RKO (cell line): ENCODE measurements at regions not wholly inside any gene's neighbourhood (a gene's known extent, or its start where the extent isn't known, plus 50 kb on each side); places are given as distances from the start of the nearest gene placed in this dataset.

Source experiments
- DNase-seq: peaks from one replicate; pipeline ENCODE4 v3.0.0-alpha.2; 2016; ENCODE audit warnings: low spot score

GRCh38 chr2:226079671-226080181, 680.2 kb downstream of the NYAP2 start:
- no peak for DNase-seq

DNA sequence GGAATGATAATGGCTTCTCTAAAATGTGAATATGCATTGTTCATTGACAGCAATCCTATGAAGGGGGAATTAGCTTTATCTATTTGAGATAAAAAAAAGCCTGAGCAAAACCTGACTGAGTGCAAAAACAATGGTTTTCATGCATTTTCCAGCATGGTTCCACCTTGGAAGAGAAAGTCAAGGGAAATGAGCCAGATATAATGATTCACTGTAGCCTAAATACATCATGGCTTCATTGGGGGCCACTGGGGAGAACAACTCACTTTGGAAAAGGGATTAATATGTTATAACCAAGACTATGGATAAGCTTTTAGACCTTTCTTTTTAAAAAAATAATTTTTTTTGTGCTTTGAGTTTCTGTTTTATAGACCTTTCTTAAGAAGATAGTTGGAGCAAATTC, 679.7 kb downstream of the NYAP2 start:
- no peak for DNase-seq

DNA sequence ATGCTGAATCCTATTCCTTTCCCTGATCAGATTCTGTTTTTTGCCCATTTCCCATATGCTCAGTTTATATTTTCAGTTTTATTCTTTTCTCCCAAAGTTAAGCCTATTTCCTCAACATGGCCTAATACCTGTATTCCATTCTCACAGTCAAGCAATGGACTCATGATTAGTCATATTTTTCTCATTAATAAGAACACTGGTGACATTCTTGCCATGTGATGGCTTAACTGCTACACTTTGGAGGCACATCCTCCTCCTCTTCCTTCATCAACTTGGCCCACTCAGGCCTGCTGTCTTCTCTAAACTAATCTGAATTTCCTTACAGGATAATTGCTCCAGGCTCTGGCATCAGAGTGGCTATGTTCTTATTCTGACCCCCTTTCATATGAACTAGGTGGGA, 679.2 kb downstream of the NYAP2 start:
- DNase-seq, result no peak

DNA sequence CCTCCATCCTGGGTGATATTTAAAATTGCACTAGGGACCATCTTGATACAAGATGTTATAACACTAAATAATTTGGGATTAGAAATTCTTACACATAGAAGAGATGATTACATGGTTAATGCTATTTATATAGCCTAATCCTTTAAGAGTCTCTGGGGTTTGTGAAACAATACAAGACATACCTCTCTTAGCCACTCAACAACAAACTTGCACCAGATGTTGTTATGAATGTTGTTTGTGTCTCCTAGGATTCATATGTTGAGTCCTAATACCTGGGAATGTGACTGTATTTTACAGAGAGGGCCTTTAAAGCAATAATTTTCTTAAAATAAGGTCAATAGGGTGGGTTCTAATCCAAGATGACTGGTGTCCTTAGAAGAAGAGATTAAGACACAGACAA, 678.3 kb downstream of the NYAP2 start:
- no peak for DNase-seq

- DNase-seq, result no peak
These were observed 677.5 kb downstream of the NYAP2 start for GRCh38 chr2:226077031-226077430.

DNA sequence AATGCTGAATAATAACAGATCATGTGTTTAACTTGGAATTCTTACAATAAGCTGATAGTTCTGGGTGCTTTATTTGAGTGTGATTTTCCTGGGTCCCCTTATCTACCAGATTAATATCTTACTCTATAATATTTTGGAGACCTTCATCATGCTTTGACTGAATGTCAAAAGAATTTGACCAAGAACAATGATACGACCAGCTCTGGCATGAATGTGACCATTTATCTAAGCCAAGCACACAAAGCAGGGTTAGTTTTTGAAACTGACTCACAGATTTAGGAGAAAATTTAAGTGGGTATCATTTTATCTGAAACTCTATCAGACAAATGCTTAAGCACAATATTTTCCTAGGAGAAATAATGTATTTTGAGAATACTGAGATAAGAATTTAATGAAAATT, 677.0 kb downstream of the NYAP2 start:
- no peak for DNase-seq

GRCh38 chr2:226074391-226074790, 674.9 kb downstream of the NYAP2 start:
- no peak for DNase-seq

GRCh38 chr2:226073496-226074160, 674.1 kb downstream of the NYAP2 start:
- no peak for DNase-seq

- no peak for DNase-seq
These were observed 667.4 kb downstream of the NYAP2 start for GRCh38 chr2:226066873-226067272.

DNA sequence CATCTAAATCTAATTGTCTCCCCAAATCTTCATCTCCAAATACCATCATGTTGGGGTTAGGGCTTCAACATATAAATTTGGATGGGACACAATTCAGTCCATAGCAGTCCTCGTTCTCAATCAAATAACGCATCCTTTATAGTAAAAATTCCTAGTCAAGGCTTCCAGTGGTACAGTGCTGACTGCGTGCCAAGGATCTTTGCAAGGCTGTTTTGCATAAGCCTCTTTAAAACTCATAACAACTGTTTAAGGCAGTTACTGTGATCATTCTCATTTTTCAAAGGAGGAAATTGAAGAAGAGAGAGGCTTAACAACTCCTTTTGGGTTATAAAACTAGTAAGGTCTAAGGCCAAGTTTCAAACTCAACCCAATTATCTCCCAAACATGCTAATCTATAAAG, 666.9 kb downstream of the NYAP2 start:
- no peak for DNase-seq

GRCh38 chr2:226064932-226065570, 665.5 kb downstream of the NYAP2 start:
- no peak for DNase-seq

DNA sequence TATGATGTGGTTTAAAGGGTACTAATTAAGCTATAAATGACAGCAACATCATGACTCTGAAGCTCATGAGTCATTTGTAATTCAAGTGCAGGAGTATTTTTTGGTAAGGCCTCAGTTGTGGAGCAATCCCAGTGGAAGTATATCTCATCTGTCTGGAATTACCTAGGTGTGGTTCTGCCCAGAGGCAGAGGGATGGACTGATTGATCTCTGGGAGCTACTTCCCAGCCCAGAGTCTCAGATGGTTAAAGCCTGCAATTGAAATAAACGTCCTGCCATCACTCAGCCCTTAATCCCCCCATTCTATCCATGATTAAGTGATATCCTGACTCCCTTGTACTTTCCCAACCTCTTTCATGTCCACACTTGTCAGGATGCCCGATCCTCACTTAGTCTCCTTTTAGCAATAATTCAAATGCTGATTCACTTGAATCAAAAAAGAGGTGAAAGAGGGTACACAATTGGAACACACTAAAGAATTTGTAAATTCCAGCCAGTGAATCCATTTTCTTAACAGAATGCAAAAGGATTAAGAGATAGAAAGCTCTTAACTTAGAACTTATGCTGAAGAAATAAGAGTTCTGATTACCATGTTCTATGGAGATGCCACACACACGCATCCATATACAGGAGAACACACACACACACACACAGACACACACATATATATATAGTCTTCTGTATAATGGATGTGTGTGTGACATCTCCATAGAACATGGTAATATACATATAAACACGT, 664.4 kb downstream of the NYAP2 start:
- no peak for DNase-seq

- no peak for DNase-seq
These were observed 660.6 kb downstream of the NYAP2 start for GRCh38 chr2:226059961-226060627.

DNA sequence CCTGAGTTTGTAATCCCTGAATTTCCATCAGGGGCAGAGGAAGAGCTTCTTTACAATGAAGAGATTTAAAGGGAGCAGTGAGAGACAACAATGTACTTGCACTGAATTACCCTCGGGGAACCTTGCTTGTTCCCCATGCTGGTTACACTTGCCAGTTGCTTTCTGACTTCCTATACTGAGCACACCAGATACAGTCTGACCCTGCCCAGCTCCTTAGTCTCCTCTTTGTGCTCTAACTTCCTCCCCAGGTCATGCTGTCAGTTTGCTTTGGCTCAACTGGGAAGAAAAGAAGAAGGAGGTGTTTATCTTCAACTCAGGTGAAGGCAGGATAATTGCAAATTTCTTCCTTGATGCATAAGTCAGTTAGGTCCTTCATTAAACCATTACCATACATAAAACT, 658.4 kb downstream of the NYAP2 start:
- no peak for DNase-seq

GRCh38 chr2:226057365-226057764, 657.9 kb downstream of the NYAP2 start:
- DNase-seq, result no peak

GRCh38 chr2:226052772-226053416, 653.4 kb downstream of the NYAP2 start:
- DNase-seq, result no peak

- DNase-seq, result no peak
These were observed 651.3 kb downstream of the NYAP2 start for GRCh38 chr2:226050822-226051221.

DNA sequence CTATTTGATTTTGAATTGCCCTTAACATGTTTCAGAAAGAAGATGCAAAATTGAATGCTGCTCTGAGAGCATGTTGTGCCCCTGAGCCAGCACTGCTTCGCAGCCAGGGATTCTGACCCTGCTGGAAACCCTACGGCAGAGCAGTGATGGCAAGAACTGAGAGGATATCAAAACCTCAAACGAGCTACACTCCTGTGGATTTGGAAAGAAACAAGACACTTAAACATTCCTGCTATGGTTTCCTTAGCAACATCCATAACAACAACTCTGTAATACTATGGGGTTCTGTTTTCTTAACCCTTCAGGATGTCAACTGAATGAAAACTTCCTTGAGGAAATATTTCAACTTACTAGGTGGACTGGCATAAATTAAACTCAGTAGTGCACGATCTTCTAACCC, 649.1 kb downstream of the NYAP2 start:
- no peak for DNase-seq

DNA sequence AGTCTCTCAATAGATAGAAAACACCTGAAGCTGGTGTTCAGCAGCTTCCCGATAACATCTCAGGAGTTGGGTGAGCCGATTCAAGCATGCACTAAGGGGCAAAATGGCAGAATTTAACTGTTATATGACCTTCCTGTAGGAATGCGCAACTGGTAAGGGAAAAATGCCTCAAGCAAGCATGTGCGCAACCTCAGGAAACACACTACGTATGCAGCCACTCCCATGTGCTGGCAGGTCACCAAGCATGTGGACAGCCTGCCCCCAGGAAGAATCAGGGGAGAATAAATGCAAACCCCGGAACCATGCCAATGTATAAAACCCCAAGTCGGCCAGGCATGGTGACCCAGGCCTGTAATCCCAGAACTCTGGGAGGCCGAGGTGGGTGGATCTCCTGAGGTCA, 645.6 kb downstream of the NYAP2 start:
- DNase-seq, result no peak

- DNase-seq, result no peak
These were observed 640.9 kb downstream of the NYAP2 start for GRCh38 chr2:226040344-226040900.

- DNase-seq, result no peak
These were observed 638.0 kb downstream of the NYAP2 start for GRCh38 chr2:226037526-226037925.
